Fibroblast of the aortic adventitia (primary cell): ENCODE measurements at regions not wholly inside any gene's neighbourhood (a gene's known extent, or its start where the extent isn't known, plus 50 kb on each side); places are given as distances from the start of the nearest gene placed in this dataset.
"Not testable (repeated sequence)": the region's sequence is repeated elsewhere in the genome, so short reads cannot be mapped to it uniquely, and the experiment has no call there.

Experiments used
- DNase-seq: peaks from one replicate; pipeline ENCODE4 v3.0.0-alpha.2; 2010; ENCODE audit warnings: low read depth
- H3K4me3 ChIP-seq: 2 replicates; pipeline ENCODE4 v1.5.1; 2011; ENCODE audit warnings: low read depth, mild to moderate bottlenecking, control low read depth, low read length, moderate library complexity
- CTCF ChIP-seq: IDR thresholded peaks from 2 replicates; pipeline ENCODE4 v1.5.1; 2011; ENCODE audit warnings: mild to moderate bottlenecking, low read length, control low read depth, inconsistent platforms; ENCODE audit not compliant: insufficient read depth

- no peak overlapping the region for H3K4me3 ChIP-seq
- DNase-seq = no peak
- no peak for TF ChIP-seq CTCF
Measured at GRCh38 chr16:82271636-82272035, 101.6 kb upstream of the MPHOSPH6 start.

DNA sequence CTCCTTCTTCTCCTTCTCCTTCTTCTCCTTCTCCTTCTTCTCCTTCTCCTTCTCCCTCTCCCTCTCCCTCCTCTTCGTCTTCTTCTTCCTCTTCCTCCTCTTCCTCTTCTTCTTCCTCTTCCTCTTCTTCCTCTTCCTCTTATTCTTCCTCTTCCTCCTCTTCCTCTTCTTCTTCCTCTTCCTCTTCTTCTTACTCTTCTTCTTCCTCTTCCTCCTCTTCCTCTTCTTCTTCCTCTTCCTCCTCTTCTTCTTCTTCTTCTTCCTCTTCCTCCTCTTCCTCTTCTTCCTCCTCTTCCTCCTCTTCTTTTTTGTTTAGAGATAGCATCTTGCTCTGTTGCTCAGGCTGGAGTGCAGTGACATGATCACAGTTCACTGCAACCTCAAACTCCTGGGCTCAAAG, 97.7 kb upstream of the MPHOSPH6 start:
- not testable (repeated sequence) for DNase-seq, H3K4me3 ChIP-seq

DNA sequence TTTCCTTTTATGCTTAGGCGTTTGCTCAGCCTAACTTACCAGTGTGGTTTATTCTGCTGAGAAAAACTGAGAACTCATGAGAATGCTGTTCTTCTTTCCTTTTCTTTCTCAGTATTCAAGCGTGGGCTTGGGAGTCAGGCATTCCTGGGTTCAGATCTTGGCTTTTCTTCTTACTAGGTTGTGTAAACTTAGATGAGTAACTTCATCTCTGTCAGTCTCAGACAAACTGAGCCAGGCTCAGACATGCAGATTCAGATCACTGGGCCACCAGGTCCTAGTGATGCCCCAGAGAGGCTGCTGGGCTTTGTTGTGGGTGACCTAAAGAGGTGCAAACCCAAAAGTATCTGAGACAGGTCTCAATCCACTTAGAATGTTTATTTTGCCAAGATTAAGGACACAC, 95.8 kb upstream of the MPHOSPH6 start:
- DNase-seq = no peak
- H3K4me3 ChIP-seq = no peak overlapping the region
- no peak for TF ChIP-seq CTCF

DNA sequence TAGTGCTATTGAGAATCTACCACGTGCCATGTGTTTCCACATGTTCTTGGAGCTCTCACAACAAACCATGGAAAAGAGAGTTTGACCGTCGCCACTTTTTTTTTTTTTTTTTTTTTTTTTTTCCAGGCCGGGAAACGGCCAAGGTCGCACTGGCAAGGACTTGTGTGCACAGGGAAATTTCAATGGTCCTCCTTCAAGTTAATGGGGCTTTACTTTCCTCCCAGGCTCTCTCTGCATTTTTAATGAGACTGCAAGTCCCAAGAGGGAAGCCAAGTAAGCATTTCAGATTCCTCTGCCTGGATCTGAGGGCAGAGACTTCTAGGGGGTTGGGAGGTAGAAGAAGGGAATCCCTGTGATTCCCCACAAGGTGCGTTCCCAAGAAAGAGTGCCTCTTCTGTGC, 94.7 kb upstream of the MPHOSPH6 start:
- no peak overlapping the region for H3K4me3 ChIP-seq
- DNase-seq = no peak
- TF ChIP-seq CTCF = no peak

DNA sequence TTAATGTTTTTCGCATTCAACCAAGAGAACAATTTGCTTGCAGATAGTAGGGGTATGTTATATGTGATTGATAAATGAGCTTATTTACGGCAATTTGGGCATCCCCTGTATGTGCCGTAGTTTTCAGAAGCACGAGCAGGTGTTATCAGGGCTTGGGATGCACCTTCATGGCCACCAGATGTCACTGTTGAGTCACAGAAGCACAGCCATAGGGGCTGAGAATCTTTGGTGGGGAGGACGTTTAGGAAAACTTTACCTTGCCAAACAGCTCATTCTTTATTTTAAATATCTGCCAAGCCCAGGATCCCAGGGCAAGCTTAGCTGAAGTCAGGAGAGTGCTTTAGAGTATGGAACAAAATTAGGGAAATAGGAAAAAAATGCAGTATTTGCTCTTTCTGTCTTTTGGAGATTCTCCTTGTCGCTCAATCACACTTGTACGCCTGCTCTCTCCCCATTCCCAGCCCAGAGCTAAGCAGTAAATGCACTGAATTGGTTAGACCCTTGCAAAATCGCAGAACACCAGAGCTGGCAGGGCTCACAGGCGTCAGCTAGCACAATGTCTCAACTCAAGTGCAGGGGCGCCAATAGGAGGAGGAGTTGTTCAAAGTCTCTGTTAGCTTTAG, 93.6 kb upstream of the MPHOSPH6 start:
- peak; percentile 96 for TF ChIP-seq CTCF
- H3K4me3 ChIP-seq = no peak overlapping the region
- peak; percentile 68 for DNase-seq

DNA sequence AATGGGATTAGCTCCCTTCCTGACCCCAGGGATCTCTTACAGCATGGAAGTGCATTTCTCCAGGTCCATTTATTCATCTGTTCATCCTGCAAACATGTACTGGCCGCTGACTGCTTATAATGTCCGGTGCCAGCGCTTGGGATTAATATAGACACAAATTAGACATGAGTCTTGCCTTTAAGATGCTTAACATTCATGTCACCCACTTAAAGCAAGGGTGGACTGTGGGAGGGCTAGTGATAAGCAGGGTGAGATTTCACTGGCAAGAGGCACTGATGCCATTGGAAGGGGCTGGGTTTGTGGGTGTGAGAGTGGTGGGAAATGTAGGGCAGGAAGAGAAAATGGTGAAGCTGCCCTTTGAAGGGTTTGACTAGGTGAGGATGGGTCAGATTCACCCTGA, 92.2 kb upstream of the MPHOSPH6 start:
- DNase-seq = no peak
- TF ChIP-seq CTCF = no peak

DNA sequence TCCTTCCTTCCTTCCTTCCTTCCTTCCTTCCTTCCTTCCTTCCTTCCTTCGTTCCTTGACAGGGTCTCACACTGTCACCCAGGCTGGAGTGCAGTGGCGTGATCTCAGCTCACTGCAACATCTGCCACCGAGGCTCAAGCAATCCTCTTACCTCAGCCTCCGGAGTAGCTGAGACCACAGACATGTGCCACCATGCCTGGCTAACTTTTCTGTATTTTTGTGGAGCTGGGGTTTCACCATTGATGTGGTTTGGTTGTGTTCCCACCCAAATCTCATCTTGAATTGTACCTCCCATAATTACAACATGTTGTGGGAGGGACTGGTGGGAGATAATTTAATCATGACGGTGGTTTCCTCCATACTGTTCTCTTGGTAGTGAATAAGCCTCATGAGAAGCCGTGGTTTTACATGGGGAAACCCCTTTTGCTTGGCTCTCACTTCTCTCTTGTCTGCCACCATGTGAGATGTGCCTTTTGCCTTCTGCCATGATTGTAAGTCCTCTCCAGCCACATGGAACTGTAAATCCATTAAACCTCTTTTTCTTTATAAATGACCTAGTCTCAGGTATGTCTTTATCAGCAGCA, 90.3 kb upstream of the MPHOSPH6 start:
- TF ChIP-seq CTCF = no peak
- DNase-seq = no peak
- no peak overlapping the region for H3K4me3 ChIP-seq

More for the DNA sequence above, 92.2 kb upstream of the MPHOSPH6 start:
- H3K4me3 ChIP-seq = no peak overlapping the region
